GM19035 (cell line): ENCODE measurements at regions not wholly inside any gene's neighbourhood (a gene's known extent, or its start where the extent isn't known, plus 50 kb on each side); places are given as distances from the start of the nearest gene placed in this dataset.

Experiments used
- ATAC-seq: cut with Tn5 transposase; IDR thresholded peaks from one replicate; pipeline ENCODE4 v1.9.1; 2021; ENCODE audit not compliant: unreplicated experiment

DNA sequence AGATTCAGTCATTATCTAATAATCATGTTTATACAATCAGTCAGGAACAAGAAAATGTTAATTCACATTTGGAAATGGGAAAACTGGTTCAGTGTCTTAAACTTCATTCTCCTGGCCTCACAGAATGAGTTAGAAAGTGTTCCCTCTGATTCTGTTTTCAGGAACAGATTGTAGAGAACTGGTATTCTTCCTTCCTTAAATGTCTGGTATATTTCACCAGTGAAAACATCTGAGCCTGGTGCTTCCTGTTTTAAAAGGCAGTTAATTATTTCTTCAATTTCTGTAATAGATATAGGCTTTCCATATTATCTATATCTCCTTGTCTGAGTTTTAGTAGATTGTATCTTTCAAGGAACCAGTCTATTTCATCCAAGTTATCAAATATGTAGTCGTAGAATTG lies 97.1 kb upstream of the TMEM168 start:
- no peak for ATAC-seq

DNA sequence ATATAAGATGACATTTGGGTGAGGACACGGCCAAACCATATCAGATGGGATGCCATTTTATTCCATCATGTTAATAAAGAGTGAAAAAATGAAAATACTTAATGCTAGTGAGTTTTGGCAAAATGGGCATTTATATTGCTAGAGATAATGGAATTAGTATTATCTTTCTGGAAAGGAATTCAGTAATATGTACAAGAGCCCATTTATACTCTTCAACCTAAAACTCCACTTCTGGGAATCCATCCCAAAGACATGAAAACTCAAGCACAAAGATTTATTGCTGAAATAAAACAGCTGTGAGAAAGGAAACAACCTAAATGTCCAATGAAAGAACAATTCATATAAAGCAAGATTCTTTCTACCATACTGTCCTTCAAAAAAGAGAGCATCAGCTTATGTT lies 96.0 kb upstream of the TMEM168 start:
- no peak for ATAC-seq

DNA sequence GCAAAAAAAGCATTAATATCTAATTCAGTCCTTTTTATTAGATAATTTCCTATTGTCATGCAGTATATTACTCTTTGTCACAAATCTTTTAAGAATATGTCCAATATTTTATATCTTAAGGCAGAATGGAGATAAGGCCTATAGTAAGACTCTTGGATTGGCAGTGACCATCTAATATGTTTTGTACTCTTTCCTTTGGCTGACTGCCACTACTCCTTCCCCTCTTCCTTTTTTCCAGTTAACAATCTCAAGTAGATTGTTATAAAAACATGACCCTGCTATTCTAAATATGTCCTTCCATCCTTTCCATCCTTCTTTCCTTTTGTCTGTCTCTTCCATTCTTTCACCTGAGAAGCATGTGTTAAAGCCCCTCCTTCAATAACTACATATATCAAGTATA lies 92.8 kb upstream of the TMEM168 start:
- no peak for ATAC-seq

DNA sequence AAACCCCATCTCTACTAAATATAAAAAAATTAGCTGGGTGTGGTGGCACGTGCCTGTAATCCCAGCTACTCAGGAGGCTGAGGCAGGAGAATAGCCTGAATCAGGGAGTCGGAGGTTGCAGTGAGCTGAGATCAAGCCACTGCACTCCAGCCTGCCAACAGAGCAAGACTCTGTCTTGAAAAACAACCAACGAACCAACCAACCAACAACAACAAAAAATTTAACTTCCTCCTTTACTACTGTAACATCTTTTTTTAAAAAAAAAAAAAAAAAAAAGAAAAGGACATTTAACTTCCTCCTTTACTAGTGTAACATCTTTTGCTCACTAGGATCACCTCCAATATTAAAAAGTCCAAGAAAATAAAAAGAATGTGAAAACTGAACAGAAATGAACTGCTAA lies 92.3 kb upstream of the TMEM168 start:
- ATAC-seq, result no peak

DNA sequence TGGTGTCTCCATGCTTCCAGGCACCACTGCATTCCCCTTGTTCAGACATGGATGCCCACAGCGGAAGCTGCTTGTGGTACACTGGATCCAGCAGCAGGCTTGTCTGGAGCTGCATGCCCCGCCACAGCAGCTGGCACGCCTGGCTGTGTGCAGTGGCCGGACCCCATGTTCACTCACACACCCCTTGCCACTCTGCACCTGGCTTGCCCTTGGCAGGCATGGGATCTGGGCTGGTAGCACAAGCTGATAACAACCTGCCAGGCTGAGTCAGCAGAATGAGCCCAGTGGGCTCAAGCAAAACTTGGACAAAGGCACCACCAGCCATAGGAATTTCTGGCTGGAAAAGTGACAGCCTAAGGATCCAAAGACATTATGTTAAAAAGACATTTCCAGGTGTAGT lies 91.8 kb upstream of the TMEM168 start:
- ATAC-seq, result no peak

DNA sequence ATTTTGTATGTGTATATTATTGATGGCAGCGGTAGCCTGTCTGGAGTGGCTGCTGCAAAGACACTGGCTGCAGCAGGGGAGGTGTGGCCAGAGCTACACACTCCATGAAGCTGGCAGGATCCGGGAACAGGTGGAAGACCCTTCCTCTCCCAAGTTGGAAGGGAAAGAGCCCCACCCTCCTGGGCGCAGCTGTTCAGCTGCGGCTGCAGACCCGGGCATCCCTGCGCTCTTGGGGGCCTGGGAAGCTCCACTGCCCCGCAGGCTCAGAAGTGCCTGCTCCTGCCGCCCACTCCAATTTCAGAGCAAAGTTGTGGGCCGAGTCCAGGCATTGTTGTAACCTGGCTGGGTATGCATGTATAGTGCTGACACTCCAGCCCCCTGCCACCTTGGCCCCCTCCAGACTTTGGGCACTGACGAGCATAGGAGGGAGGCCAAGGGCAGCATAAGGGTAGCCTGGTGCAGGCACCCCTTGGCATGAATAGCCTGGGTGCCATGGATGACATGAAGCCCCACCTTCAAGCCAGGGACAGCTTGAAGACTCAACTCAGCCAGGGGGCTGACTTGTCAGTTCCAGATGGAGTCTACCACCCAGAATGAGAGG lies 90.7 kb upstream of the TMEM168 start:
- no peak for ATAC-seq

DNA sequence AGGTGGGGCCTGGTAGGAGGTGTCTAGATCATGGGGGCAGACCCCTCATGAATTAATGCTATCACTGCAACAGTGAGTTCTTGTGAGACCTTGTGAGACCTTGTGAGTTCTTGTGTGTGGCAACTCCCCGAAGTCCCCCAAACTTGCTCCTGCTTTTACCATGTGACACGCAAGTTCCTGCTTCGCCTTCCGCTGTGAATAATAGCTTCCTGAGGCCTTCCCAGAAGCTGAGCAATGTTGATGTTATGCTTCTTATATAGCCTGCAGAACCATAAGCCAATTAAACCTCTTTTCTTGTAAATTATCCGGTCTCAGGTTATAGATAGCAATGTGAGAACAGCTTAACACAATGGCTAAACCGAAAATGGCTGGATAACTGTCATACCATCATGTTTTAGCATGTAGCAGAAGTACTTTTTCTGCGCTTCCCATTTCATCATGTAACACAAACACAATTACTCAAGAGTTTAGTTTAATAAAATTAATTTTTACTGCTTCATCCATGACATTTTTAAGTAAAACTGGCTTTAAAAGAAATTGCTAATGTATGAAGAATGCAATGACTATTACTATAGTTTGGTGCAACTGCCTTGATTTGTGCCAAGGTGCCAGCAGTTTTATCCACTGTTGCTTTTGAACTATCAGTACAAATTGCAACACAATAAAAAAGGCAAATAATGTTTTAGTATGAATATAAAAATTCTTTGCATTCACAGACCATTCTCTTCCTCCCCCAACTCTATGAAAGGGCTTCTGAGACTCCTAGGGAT lies 87.7 kb upstream of the TMEM168 start:
- no peak for ATAC-seq

DNA sequence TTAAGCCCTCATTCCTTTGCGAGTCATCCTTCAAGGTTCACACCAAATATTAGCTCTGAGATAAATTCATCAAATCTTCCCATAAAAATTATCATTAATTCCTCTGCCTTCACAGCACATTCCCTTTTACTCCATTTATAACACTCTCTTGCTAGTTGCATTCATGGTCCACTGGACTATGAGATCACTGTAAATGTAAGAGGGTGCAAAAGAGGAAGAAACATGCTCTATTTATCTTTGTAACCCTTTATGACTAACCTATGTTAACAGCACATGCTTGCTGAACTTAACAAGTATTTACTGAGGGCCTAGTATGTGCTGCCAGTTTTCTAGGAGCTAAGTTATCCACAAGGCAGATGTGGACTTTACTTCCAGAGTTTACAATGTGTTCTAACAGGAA lies 86.7 kb upstream of the TMEM168 start:
- no peak for ATAC-seq

DNA sequence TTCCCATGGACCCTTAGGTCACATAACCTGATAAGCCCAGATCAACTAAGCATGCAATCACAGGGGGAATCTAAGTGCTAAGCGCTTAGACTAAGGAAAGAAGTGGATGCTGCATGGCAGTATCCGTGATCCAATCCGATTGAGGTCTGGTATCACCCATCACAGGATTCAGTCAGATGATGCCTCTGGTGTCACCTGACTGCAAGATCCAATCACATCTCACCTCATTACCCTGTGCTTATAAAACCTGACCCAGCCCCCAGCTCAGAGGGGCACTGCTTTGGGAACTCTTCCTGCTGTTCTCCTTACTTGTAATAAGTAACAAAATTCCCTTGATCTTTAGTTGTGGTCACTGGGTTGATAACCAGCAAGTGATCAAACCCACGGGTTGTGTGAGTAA lies 84.7 kb upstream of the TMEM168 start:
- no peak for ATAC-seq

DNA sequence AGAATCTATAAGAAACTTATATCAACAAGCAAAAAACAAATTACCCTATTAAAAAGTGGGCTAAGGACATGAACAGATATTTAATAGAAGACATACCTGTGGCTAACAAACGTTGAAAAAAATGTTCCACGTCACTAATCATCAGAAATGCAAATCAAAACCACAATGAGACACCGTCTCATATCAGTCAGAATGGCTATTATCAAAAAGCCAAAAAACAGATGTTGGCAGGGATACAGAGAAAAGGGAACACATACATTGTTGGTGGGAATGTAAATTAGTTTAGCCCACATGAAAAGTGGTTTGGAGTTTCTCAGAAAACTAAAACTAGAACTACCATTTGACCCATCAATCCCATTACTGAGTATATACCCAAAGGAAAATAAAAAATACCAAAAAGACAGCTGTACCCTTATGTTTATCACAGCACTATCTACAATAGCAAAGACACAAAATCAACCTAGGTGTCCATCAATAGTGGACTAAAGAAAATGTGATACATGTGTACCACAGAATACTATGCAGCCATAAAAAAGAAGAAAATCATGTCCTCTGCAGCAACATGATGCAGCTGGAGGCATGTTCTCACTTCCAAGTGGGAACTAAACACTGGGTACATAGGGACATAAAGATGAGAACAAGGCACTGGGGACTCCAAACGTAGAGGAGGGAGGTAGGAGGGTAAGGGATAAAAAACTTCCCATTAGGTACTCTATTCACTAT lies 83.8 kb upstream of the TMEM168 start:
- ATAC-seq, result no peak

DNA sequence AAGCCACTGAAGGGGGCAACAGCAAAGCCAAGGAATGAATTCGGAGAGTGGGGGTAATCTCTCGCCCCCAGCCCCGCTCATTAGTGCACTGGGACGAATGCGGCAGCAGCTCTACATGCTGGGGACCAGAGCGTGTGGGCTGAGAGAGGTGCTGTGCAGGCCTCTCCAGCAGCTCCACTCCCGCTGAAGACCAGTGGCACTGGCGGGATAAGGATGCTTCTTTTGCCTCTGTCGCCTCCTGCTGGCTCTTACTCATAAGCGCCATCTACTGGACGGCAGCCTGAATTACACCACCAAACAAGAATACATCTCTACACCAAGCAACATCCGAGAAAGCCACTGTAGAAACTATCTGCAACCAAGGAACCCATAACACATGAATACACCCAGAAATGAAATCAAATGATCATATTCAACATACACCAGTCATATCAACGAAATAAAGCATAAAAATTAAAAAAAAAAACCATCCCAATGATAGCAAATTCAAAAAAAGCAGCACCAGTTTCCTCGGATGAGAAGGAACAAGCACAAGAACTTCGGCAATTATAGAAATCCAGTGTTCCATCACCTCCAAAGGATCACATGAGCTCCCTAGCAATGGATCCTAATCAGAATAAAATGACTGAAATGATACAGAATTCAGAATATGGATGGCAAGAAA lies 79.0 kb upstream of the TMEM168 start:
- ATAC-seq, result no peak

DNA sequence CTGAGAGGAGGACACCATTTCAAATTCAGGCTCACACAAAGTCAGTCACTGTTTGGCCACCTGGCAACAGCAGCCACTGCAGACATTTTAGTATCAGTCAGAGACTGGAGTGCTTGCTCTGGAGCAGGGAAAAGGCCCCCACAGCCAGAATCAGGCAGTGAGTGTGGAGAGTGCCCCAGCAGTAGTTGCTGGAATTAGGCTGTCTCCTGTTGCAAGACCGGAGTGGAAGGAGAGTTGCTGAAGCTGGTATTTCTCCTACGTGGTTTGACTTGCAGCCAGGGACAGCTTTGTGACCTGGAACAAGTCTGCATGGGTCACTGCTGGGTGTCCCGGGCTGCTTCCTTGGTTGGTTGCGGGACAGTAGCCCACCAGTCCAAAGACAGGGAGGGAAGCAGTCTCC lies 78.4 kb upstream of the TMEM168 start:
- no peak for ATAC-seq

DNA sequence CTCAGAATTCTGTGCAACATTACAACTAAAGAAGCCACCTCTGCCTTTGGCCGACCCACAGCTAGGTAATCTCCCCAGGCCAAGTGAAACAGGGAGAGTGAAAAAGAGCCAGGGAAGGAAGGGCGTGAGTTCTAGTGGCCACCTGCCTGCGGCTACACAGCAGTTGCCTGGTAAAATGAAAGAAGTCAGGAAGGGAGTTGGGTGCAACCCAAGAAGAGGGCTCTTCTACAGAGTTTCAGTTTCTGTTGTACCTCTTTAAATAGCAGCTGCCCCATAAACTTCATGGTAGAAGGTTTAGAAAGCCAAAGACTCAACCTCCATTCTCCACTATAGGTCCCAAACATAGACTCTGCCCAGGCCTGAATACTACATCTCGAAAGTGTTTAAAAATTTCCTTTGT lies 76.2 kb upstream of the TMEM168 start:
- ATAC-seq, result peak; percentile 98

DNA sequence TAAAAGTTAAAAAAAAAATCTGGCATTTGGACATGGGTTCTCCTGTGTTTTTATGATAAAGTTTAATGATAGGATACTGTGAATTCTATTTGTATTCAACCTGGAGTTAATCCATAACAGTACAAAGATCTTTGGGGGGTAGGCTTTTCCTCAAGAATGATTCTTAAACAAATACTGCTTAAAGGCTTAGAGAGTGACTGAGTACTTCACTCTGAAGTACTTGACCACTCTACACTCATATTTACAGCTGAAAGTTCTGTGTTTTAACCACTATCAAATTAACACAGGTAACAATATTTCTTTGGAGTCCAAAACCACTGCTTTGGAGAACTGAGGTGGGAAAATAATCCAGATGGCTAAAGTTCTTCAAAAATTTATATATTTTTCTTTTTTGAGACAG lies 74.2 kb upstream of the TMEM168 start:
- no peak for ATAC-seq

DNA sequence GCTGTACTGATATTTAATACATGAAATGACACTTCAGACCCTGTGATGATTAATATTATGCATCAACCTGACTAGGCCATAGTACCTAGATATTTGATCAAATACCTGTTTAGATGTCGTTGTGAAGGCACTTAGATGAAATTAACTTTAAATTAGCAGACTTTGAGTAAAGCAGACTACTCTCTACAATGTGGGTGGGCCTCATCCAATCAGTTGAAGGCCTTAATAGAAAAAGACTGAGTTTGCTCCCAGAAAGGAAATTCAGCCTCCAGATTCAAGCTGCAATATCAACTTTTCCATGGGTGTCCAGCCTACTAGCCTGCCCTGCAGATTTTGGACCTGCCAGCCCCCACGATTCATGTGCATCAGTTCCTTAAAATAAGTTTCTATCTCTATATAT lies 68.6 kb upstream of the TMEM168 start:
- no peak for ATAC-seq

DNA sequence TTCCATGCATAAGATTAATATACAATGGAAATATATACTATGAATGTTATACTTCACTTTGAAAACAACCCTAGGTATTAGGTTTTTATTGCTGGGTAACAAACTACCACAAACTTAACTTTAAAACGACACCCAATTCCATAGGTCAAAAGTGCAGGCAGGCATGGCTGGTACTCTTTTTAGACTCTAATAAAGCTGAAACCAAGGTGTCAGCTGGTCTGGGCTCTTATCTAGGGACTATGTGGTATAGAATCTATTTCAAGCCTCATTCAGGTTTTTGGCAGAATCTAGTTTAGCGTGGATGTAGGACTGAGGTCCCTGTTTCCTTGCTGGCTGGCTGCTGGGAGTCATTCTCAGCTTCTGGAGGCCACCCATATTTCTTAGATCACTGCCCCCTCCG lies 65.0 kb upstream of the TMEM168 start:
- no peak for ATAC-seq

DNA sequence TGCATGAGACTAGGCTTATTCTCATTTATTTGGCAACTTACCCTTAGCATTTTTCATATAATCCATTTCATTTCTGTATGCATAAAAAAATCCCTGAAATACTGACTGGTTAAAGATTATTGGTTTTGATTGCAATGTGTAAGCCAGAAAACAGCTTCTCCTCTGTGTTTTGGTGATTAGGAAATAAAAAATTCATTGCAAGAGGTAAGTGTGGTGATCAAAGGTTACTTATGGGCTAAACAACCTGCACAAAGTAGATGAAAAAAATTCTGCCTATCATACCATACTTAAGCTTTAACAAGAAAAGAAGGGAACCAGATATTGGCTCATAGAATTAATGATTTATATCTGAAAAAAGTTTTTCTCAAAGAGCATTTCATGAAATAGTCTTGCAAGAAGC lies 64.0 kb upstream of the TMEM168 start:
- no peak for ATAC-seq

DNA sequence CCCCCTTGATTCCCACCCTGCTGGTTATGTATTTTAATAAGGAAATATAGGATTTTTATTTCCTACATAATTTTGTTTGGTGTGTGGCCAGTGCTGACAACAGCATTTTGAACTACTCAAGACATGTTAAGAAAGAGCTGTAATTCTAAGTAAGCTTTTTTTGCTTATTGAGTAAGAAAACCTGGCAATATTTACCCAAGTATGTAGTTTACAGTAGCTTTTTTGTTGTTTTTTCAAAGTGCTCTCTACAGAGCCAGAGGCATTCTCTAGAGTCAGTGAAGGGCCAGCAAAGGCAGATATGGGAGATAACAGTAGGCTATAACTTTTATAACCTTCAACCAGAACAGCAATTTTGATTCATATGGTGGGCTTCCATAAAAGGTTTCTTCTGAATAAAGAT lies 63.2 kb upstream of the TMEM168 start:
- ATAC-seq, result no peak

DNA sequence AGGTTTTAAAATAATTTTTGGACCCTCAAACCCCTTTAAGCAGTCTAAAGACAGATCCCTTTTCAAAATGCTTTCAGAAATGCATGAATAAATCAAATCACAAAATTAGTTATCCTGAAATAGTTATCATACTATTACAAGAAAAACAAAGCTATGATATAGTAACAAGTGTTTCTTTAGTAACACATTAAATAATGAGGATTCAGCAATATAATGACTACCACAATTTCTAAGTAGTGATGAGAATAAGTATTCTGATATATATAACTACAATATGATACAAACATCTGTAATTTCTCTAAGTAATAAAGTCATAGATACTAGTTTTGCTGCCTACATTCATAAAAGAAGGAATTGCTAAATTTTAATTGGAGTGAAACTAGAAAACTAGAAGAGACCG lies 53.0 kb upstream of the TMEM168 start:
- no peak for ATAC-seq
